H1 (cell line): ENCODE measurements at regions not wholly inside any gene's neighbourhood (a gene's known extent, or its start where the extent isn't known, plus 50 kb on each side); places are given as distances from the start of the nearest gene placed in this dataset.

ENCODE experiments used
- CTCF ChIA-PET: fragments of 300-600 bp; sonication (Branson Sonifier 250); formaldehyde crosslinking; loops from one replicate; lab custom pipeline; 2021; ENCODE audit not compliant: partially characterized antibody; lab: Charles Lee
- POLR2A ChIA-PET: fragments of 300-600 bp; sonication (Branson Sonifier 250); formaldehyde crosslinking; loops from one replicate; lab custom pipeline; 2021; ENCODE audit warnings: inconsistent platforms; ENCODE audit not compliant: partially characterized antibody; lab: Charles Lee
- DNase-seq, 2 experiments: peaks; one replicate each; pipeline versions ENCODE4 v3.0.0 to v3.0.0-alpha.2; 2010 to 2022; ENCODE audit warnings: low spot score in 2 of 2, low read depth in 1 of 2, mixed read lengths in 1 of 2
- FAIRE-seq: peaks from 2 replicates; lab custom pipeline; 2011; peaks lifted over from hg19 to GRCh38; lab: Jason Lieb, UNC
- H2AFZ ChIP-seq: 2 replicates; pipeline ENCODE4 v1.8.1; 2012; ENCODE audit warnings: low read length, inconsistent platforms
- H2AK5ac ChIP-seq: 2 replicates; pipeline ENCODE4 v1.6.1; 2013; ENCODE audit warnings: low read depth, low read length
- H2BK120ac ChIP-seq: replicated peaks from 2 replicates; pipeline ENCODE3; 2013; ENCODE audit warnings: low read depth, low read length, inconsistent platforms
- H2BK12ac ChIP-seq: 2 replicates; pipeline ENCODE4 v1.6.1; 2013; ENCODE audit warnings: low read depth, low read length
- H2BK15ac ChIP-seq: 2 replicates; pipeline ENCODE4 v1.6.1; 2013; ENCODE audit warnings: low read length
- H2BK20ac ChIP-seq: 2 replicates; pipeline ENCODE4 v1.6.1; 2013; ENCODE audit warnings: low read length
- H2BK5ac ChIP-seq: 2 replicates; pipeline ENCODE4 v1.6.1; 2013; ENCODE audit warnings: low read depth, low read length
- H3K14ac ChIP-seq: 2 replicates; pipeline ENCODE4 v1.6.1; 2013; ENCODE audit warnings: inconsistent platforms; ENCODE audit not compliant: insufficient read length
- H3K18ac ChIP-seq: 2 replicates; pipeline ENCODE4 v1.6.1; 2013; ENCODE audit warnings: low read length; ENCODE audit errors: extremely low read depth
- H3K23ac ChIP-seq: 2 replicates; pipeline ENCODE4 v1.6.1; 2013; ENCODE audit warnings: inconsistent platforms; ENCODE audit not compliant: insufficient read length
- H3K23me2 ChIP-seq: 2 replicates; pipeline ENCODE4 v1.6.1; 2013; ENCODE audit warnings: low read depth, low read length
- H3K27ac ChIP-seq: 2 replicates; pipeline ENCODE4 v1.6.1; 2011; ENCODE audit warnings: low read depth, low read length, inconsistent platforms
- H3K27me3 ChIP-seq, 4 experiments: replicated peaks in 1 of 4; 1 replicate in 1 of 4; 2 replicates in 3 of 4; pipeline versions ENCODE4 v1.6.1 to v1.8.1; 2011 to 2013; ENCODE audit warnings: low read length in 3 of 4, mild to moderate bottlenecking in 3 of 4, inconsistent platforms in 2 of 4, mixed read lengths in 2 of 4, moderate library complexity in 1 of 4; ENCODE audit not compliant: control insufficient read depth in 3 of 4, insufficient read depth in 3 of 4; ENCODE audit errors: extremely low read depth in 1 of 4
- H3K36me3 ChIP-seq, 4 experiments: 2 replicates each; pipeline versions ENCODE4 v1.6.1 to v1.8.1; 2011 to 2013; ENCODE audit warnings: mild to moderate bottlenecking in 4 of 4, low read length in 3 of 4, moderate library complexity in 2 of 4, control low read depth in 1 of 4, inconsistent platforms in 1 of 4; ENCODE audit not compliant: insufficient read depth in 4 of 4, control insufficient read depth in 2 of 4
- H3K4ac ChIP-seq: replicated peaks from 2 replicates; pipeline ENCODE3; 2013; ENCODE audit warnings: low read length, low read depth, mixed read lengths, inconsistent platforms; ENCODE audit not compliant: insufficient read length
- H3K4me1 ChIP-seq, 4 experiments: replicated peaks in 1 of 4; 1 replicate in 1 of 4; 2 replicates in 3 of 4; pipeline versions ENCODE4 v1.6.1 to v1.8.1; 2011 to 2013; ENCODE audit warnings: low read length in 3 of 4, inconsistent platforms in 2 of 4, mixed read lengths in 1 of 4; ENCODE audit not compliant: insufficient read depth in 4 of 4, control insufficient read depth in 3 of 4
- H3K4me2 ChIP-seq, 2 experiments: 2 replicates each; pipeline versions ENCODE4 v1.6.1 to v1.8.1; 2011 to 2013; ENCODE audit warnings: low read depth in 2 of 2, low read length in 2 of 2, control low read depth in 1 of 2, inconsistent platforms in 1 of 2, mild to moderate bottlenecking in 1 of 2; ENCODE audit not compliant: insufficient read depth in 1 of 2
- H3K4me3 ChIP-seq, 4 experiments: fragments of 200-600, 300-600 bp in 1 of 4; sonication (generic), shearing (Covaris generic), sonication (Bioruptor Twin) in 1 of 4; 2 replicates each; pipeline versions ENCODE4 v1.5.1 to v1.8.1; 2011 to 2016; ENCODE audit warnings: low read length in 4 of 4, low read depth in 3 of 4, control low read depth in 2 of 4, inconsistent platforms in 2 of 4, mild to moderate bottlenecking in 2 of 4, mixed read lengths in 1 of 4, moderate library complexity in 1 of 4; ENCODE audit not compliant: insufficient read depth in 2 of 4; ENCODE audit errors: extremely low read depth in 1 of 4
- H3K56ac ChIP-seq: replicated peaks from 2 replicates; pipeline ENCODE3; 2013; ENCODE audit warnings: low read depth, mild to moderate bottlenecking, mixed read lengths, low read length, inconsistent platforms; ENCODE audit not compliant: insufficient read length
- H3K79me1 ChIP-seq: 2 replicates; pipeline ENCODE4 v1.6.1; 2013; ENCODE audit warnings: low read depth, low read length, control low read depth
- H3K79me2 ChIP-seq, 2 experiments: 2 replicates each; pipeline versions ENCODE4 v1.6.1 to v1.8.1; 2012 to 2013; ENCODE audit warnings: low read length in 2 of 2, mild to moderate bottlenecking in 2 of 2, inconsistent platforms in 1 of 2; ENCODE audit not compliant: insufficient read depth in 2 of 2, control insufficient read depth in 1 of 2
- H3K9ac ChIP-seq, 4 experiments: replicated peaks in 1 of 4; 1 replicate in 1 of 4; 2 replicates in 3 of 4; pipeline versions ENCODE4 v1.6.1 to v1.8.1; 2011 to 2013; ENCODE audit warnings: low read depth in 3 of 4, low read length in 3 of 4, control low read depth in 2 of 4, mild to moderate bottlenecking in 2 of 4, moderate library complexity in 2 of 4, inconsistent platforms in 1 of 4; ENCODE audit errors: extremely low read depth in 1 of 4
- H3K9me3 ChIP-seq, 2 experiments: 2 replicates each; pipeline versions ENCODE4 v1.6.1 to v1.8.1; 2012 to 2013; ENCODE audit warnings: mild to moderate bottlenecking in 2 of 2, moderate library complexity in 2 of 2, control low read depth in 1 of 2, inconsistent platforms in 1 of 2, low read depth in 1 of 2, low read length in 1 of 2, mixed read lengths in 1 of 2; ENCODE audit not compliant: insufficient read depth in 2 of 2
- H4K20me1 ChIP-seq, 2 experiments: replicated peaks in 1 of 2; 2 replicates each; pipeline versions ENCODE3 to v1.8.1; 2011 to 2013; ENCODE audit warnings: inconsistent platforms in 2 of 2, low read length in 2 of 2, mild to moderate bottlenecking in 1 of 2; ENCODE audit not compliant: insufficient read depth in 2 of 2, control insufficient read depth in 1 of 2
- H4K5ac ChIP-seq: 2 replicates; pipeline ENCODE4 v1.6.1; 2013; ENCODE audit warnings: low read length, low read depth, mixed read lengths, inconsistent platforms; ENCODE audit not compliant: insufficient read length
- H4K8ac ChIP-seq: 2 replicates; pipeline ENCODE4 v1.8.0; 2013; ENCODE audit warnings: mild to moderate bottlenecking, moderate library complexity, low read length, inconsistent platforms; ENCODE audit not compliant: insufficient read depth; ENCODE audit errors: extremely low read depth
- H4K91ac ChIP-seq: replicated peaks from 2 replicates; pipeline ENCODE3; 2013; ENCODE audit warnings: low read length, mixed read lengths, inconsistent platforms; ENCODE audit not compliant: insufficient read length
- JUN ChIP-seq: IDR thresholded peaks from 2 replicates; pipeline ENCODE4 v1.6.1; 2011; ENCODE audit warnings: low read depth, mild to moderate bottlenecking, improper control_type of control experiment, low read length
- WGBS, 2 experiments: shearing (Covaris generic) in 1 of 2; methylation state at CpG; one replicate each; pipeline versions ENCODE4 v1.1.6 to v1.1.7; 2013 to 2015; ENCODE audit warnings: low lambda C conversion rate in 2 of 2, mixed read lengths in 2 of 2, inconsistent platforms in 1 of 2, low coverage in 1 of 2, missing lambda C conversion rate in 1 of 2; ENCODE audit not compliant: insufficient replicate concordance in 2 of 2, insufficient coverage in 1 of 2, insufficient read length in 1 of 2; ENCODE audit errors: extremely low coverage in 1 of 2, missing lambda C conversion rate in 1 of 2; 5-methylcytosine and 5-hydroxymethylcytosine counted together

- ChIA-PET CTCF (no interaction called here), POLR2A (no interaction called here)
- no peak overlapping the region for H4K91ac ChIP-seq
- TF ChIP-seq JUN = no peak
- no peak overlapping the region for H3K4me3 ChIP-seq
- no peaks in the 10 kb centered on the region for H3K36me3 ChIP-seq
- no peak overlapping the region for H2BK12ac ChIP-seq
- no peaks in the 10 kb centered on the region for H3K23me2 ChIP-seq
- no peak overlapping the region for H2BK5ac ChIP-seq
- H3K4me1 ChIP-seq = no peaks in the 10 kb centered on the region
- no peak overlapping the region for H2BK120ac ChIP-seq
- H2AK5ac ChIP-seq = no peak overlapping the region
- no peak overlapping the region for H2AFZ ChIP-seq
- no peak overlapping the region for H3K56ac ChIP-seq
- H3K23ac ChIP-seq = no peak overlapping the region
- FAIRE-seq (no peak), DNase-seq (no peak)
- WGBS, 2 experiments = 82% methylated on average over 1 of the region's 1 CpG; no CpG with 5 or more reads in 1 of the 2 experiments
- no peaks in the 10 kb centered on the region for H3K27me3 ChIP-seq
- no peak overlapping the region for H2BK20ac ChIP-seq
- no peak overlapping the region for H3K18ac ChIP-seq
- no peaks in the 10 kb centered on the region for H4K20me1 ChIP-seq
- no peak overlapping the region for H3K4me2 ChIP-seq
- H2BK15ac ChIP-seq = no peak overlapping the region
- H3K9me3 ChIP-seq = no peaks in the 10 kb centered on the region; a peak in 1 of 4 replicates
- no peaks in the 10 kb centered on the region for H3K79me2 ChIP-seq
- no peaks in the 10 kb centered on the region for H3K79me1 ChIP-seq
- no peak overlapping the region for H4K8ac ChIP-seq
- H3K27ac ChIP-seq = no peak overlapping the region
- no peak overlapping the region for H4K5ac ChIP-seq
- no peak overlapping the region for H3K14ac ChIP-seq
- H3K4ac ChIP-seq = no peak overlapping the region
- H3K9ac ChIP-seq = no peak overlapping the region
These were observed 973.5 kb downstream of the CDH11 start for GRCh38 chr16:64148356-64148755.
